MG63 (cell line): ENCODE measurements at regions not wholly inside any gene's neighbourhood (a gene's known extent, or its start where the extent isn't known, plus 50 kb on each side); places are given as distances from the start of the nearest gene placed in this dataset.
A peak's percentile ranks its signal among the peaks of the same experiment; 100 is the strongest.
"Not testable (repeated sequence)": the region's sequence is repeated elsewhere in the genome, so short reads cannot be mapped to it uniquely, and the experiment has no call there.

Experiments
- DNase-seq: peaks from one replicate; pipeline ENCODE4 v3.0.0-alpha.2; 2020
- H3K27me3 ChIP-seq: fragments of 250-450 bp; sonication (Bioruptor Pico); 2 replicates; pipeline ENCODE4 v1.5.1; 2020; ENCODE audit warnings: mild to moderate bottlenecking, moderate library complexity
- H3K36me3 ChIP-seq: fragments of 250-450 bp; sonication (Bioruptor Pico); 2 replicates; pipeline ENCODE4 v1.5.1; 2020; ENCODE audit warnings: mild to moderate bottlenecking, moderate library complexity
- H3K4me3 ChIP-seq: fragments of 250-450 bp; sonication (Bioruptor Pico); 2 replicates; pipeline ENCODE4 v1.5.1; 2020; ENCODE audit warnings: mild to moderate bottlenecking, moderate library complexity
- H3K9me3 ChIP-seq: fragments of 250-450 bp; sonication (Bioruptor Pico); 2 replicates; pipeline ENCODE4 v1.5.1; 2020; ENCODE audit warnings: mild to moderate bottlenecking, moderate library complexity

- no peak overlapping the region for H3K4me3 ChIP-seq
- no peak for DNase-seq
- H3K27me3 ChIP-seq, result no peaks in the 10 kb centered on the region
- H3K36me3 ChIP-seq, result no peaks in the 10 kb centered on the region
- H3K9me3 ChIP-seq, result no peaks in the 10 kb centered on the region
Observed at GRCh38 chr5:77859306-77859705, 83.2 kb upstream of the TBCA start.

- H3K4me3 ChIP-seq, H3K36me3 ChIP-seq, H3K27me3 ChIP-seq, DNase-seq, H3K9me3 ChIP-seq: not testable (repeated sequence)
Observed at GRCh38 chr5:77858678-77859077, 82.5 kb upstream of the TBCA start.

- no peak for DNase-seq
- Histone ChIP-seq H3K4me3 (no peak overlapping the region), H3K9me3 (no peaks in the 10 kb centered on the region), H3K27me3 (no peaks in the 10 kb centered on the region), H3K36me3 (no peaks in the 10 kb centered on the region)
Observed at GRCh38 chr5:77855369-77855768, 79.2 kb upstream of the TBCA start.

- Histone ChIP-seq H3K9me3 (no peaks in the 10 kb centered on the region), H3K36me3 (no peaks in the 10 kb centered on the region), H3K4me3 (no peak overlapping the region), H3K27me3 (no peaks in the 10 kb centered on the region)
- DNase-seq, result no peak
Observed at GRCh38 chr5:77853353-77853907, 77.3 kb upstream of the TBCA start.

- H3K27me3 ChIP-seq, result no peaks in the 10 kb centered on the region
- DNase-seq, result peak; percentile 32
Observed at GRCh38 chr5:77852514-77853352, 76.6 kb upstream of the TBCA start.

GRCh38 chr5:77852068-77852513 lies 76.0 kb upstream of the TBCA start:
- Histone ChIP-seq H3K9me3 (no peaks in the 10 kb centered on the region), H3K4me3 (peak overlapping the region; percentile 34), H3K27me3 (no peaks in the 10 kb centered on the region), H3K36me3 (no peaks in the 10 kb centered on the region)
- no peak for DNase-seq

More at GRCh38 chr5:77852514-77853352, 76.6 kb upstream of the TBCA start:
- Histone ChIP-seq H3K36me3 (no peaks in the 10 kb centered on the region), H3K9me3 (no peaks in the 10 kb centered on the region), H3K4me3 (peak overlapping the region; percentile 34)

GRCh38 chr5:77851176-77852067 lies 75.3 kb upstream of the TBCA start:
- Histone ChIP-seq H3K9me3 (no peaks in the 10 kb centered on the region), H3K36me3 (no peaks in the 10 kb centered on the region), H3K27me3 (no peaks in the 10 kb centered on the region), H3K4me3 (peak overlapping the region; percentile 34)
- DNase-seq, result peak; percentile 7

- Histone ChIP-seq H3K4me3 (no peak overlapping the region), H3K36me3 (no peaks in the 10 kb centered on the region), H3K27me3 (no peaks in the 10 kb centered on the region), H3K9me3 (no peaks in the 10 kb centered on the region)
- DNase-seq, result no peak
Observed at GRCh38 chr5:77850536-77851175, 74.5 kb upstream of the TBCA start.

GRCh38 chr5:77849308-77849900 lies 73.3 kb upstream of the TBCA start:
- Histone ChIP-seq H3K36me3 (no peaks in the 10 kb centered on the region), H3K4me3 (no peak overlapping the region), H3K27me3 (no peaks in the 10 kb centered on the region), H3K9me3 (no peaks in the 10 kb centered on the region)
- no peak for DNase-seq

GRCh38 chr5:77847814-77848290 lies 71.7 kb upstream of the TBCA start:
- H3K36me3 ChIP-seq, result no peaks in the 10 kb centered on the region
- no peaks in the 10 kb centered on the region for H3K27me3 ChIP-seq
- no peak overlapping the region for H3K4me3 ChIP-seq
- no peaks in the 10 kb centered on the region for H3K9me3 ChIP-seq
- DNase-seq, result no peak

GRCh38 chr5:77847129-77847460 lies 71.0 kb upstream of the TBCA start:
- H3K9me3 ChIP-seq, result no peaks in the 10 kb centered on the region
- DNase-seq, result no peak
- no peaks in the 10 kb centered on the region for H3K36me3 ChIP-seq
- no peak overlapping the region for H3K4me3 ChIP-seq
- H3K27me3 ChIP-seq, result no peaks in the 10 kb centered on the region

GRCh38 chr5:77846422-77847128 lies 70.4 kb upstream of the TBCA start:
- Histone ChIP-seq H3K36me3 (no peaks in the 10 kb centered on the region), H3K4me3 (no peak overlapping the region), H3K27me3 (no peaks in the 10 kb centered on the region), H3K9me3 (no peaks in the 10 kb centered on the region)
- no peak for DNase-seq

GRCh38 chr5:77845324-77845646 lies 69.1 kb upstream of the TBCA start:
- no peak for DNase-seq
- no peak overlapping the region for H3K4me3 ChIP-seq
- H3K27me3 ChIP-seq, result no peaks in the 10 kb centered on the region
- H3K36me3 ChIP-seq, result no peaks in the 10 kb centered on the region
- H3K9me3 ChIP-seq, result no peaks in the 10 kb centered on the region

- Histone ChIP-seq H3K9me3 (no peaks in the 10 kb centered on the region), H3K36me3 (no peaks in the 10 kb centered on the region), H3K4me3 (no peak overlapping the region), H3K27me3 (no peaks in the 10 kb centered on the region)
- no peak for DNase-seq
Observed at GRCh38 chr5:77844623-77845323, 68.6 kb upstream of the TBCA start.

- Histone ChIP-seq H3K36me3 (no peaks in the 10 kb centered on the region), H3K27me3 (no peaks in the 10 kb centered on the region; the same call in 1 of the 2 replicates), H3K4me3 (no peak overlapping the region), H3K9me3 (no peaks in the 10 kb centered on the region)
- DNase-seq, result no peak
Observed at GRCh38 chr5:77844373-77844622, 68.2 kb upstream of the TBCA start.
